GM19328 (cell line): ENCODE measurements at regions not wholly inside any gene's neighbourhood (a gene's known extent, or its start where the extent isn't known, plus 50 kb on each side); places are given as distances from the start of the nearest gene placed in this dataset.

Source experiments
- ATAC-seq: cut with Tn5 transposase; IDR thresholded peaks from one replicate; pipeline ENCODE4 v1.9.1; 2021; ENCODE audit warnings: mild to moderate bottlenecking, moderate library complexity; ENCODE audit not compliant: unreplicated experiment

- ATAC-seq, result no peak
Observed at GRCh38 chr12:92615086-92615485, 87.7 kb upstream of the PLEKHG7 start.

GRCh38 chr12:92614502-92614901 is 88.3 kb upstream of the PLEKHG7 start:
- no peak for ATAC-seq

GRCh38 chr12:92614001-92614400 is 88.8 kb upstream of the PLEKHG7 start:
- ATAC-seq, result no peak

- no peak for ATAC-seq
Observed at GRCh38 chr12:92612611-92613010, 90.2 kb upstream of the PLEKHG7 start.

- ATAC-seq, result no peak
Observed at GRCh38 chr12:92608151-92609091, 94.4 kb upstream of the PLEKHG7 start.

GRCh38 chr12:92606956-92607355 is 95.8 kb upstream of the PLEKHG7 start:
- no peak for ATAC-seq

GRCh38 chr12:92605621-92606170 is 97.1 kb upstream of the PLEKHG7 start:
- no peak for ATAC-seq

- no peak for ATAC-seq
Observed at GRCh38 chr12:92604786-92605185, 98.0 kb upstream of the PLEKHG7 start.

GRCh38 chr12:92603741-92604432 is 98.9 kb upstream of the PLEKHG7 start:
- ATAC-seq, result no peak

- ATAC-seq, result no peak
Observed at GRCh38 chr12:92602930-92603623, 99.7 kb upstream of the PLEKHG7 start.

- no peak for ATAC-seq
Observed at GRCh38 chr12:92602476-92602875, 100.3 kb upstream of the PLEKHG7 start.

- no peak for ATAC-seq
Observed at GRCh38 chr12:92601680-92602079, 101.1 kb upstream of the PLEKHG7 start.

GRCh38 chr12:92601176-92601575 is 101.6 kb upstream of the PLEKHG7 start:
- ATAC-seq, result no peak

- no peak for ATAC-seq
Observed at GRCh38 chr12:92600052-92600451, 102.7 kb upstream of the PLEKHG7 start.

GRCh38 chr12:92597997-92598396 is 104.8 kb upstream of the PLEKHG7 start:
- no peak for ATAC-seq

GRCh38 chr12:92597118-92597517 is 105.7 kb upstream of the PLEKHG7 start:
- ATAC-seq, result no peak

GRCh38 chr12:92596383-92596782 is 106.4 kb upstream of the PLEKHG7 start:
- no peak for ATAC-seq

GRCh38 chr12:92595663-92596062 is 107.1 kb upstream of the PLEKHG7 start:
- no peak for ATAC-seq

GRCh38 chr12:92593734-92594402 is 108.9 kb upstream of the PLEKHG7 start:
- peak; percentile 98 for ATAC-seq

GRCh38 chr12:92585115-92585727 is 117.6 kb upstream of the PLEKHG7 start:
- no peak for ATAC-seq
